ENCODE measurements at regions not wholly inside any gene's neighbourhood (a gene's known extent, or its start where the extent isn't known, plus 50 kb on each side); places are given as distances from the start of the nearest gene placed in this dataset.

DNA sequence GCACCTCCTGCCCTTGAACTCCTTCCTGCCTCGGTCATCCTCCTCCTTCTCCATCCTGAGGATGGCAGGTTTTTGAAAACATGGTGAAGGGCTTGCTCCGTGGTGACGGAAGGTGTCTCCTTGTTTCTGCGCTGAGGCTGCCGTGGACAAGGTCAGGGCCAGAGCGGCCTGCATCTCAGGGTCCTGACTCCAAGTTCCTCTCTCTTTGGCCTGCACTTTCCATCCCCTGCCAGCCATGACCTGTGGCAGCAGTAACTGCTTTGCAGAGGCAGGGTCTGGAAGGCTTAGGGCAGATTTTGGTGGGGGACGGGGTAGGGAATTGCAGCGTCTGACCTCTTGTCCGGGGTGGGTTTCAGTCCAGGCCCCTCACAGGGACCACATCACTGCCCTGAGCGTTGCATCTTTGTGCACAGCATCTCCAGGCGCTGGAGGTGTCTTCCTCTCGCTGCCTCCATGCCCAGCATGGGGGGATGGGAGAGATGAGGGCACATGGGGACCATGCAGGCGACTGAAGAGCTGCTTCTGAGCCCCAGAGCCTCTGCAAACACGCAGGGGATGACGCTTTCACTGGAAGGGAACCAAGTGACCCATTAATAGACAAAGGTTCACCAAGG is 216.8 kb downstream of the TEX29 start:
- DNase-seq (ENCODE audit: low read depth) (no peak), FAIRE-seq (no peak)
- Mint-ChIP-seq H3K36me3 (ENCODE audit: low read depth, unreplicated experiment) (no peaks in the 10 kb centered on the region), H3K27me3 (ENCODE audit: low read depth, unreplicated experiment) (peaks cover 93% of the 10 kb centered on the region), H3K4me3 (ENCODE audit: unreplicated experiment) (no peak overlapping the region), H3K4me1 (ENCODE audit: low read depth, unreplicated experiment) (no peaks in the 10 kb centered on the region), H3K9me3 (ENCODE audit: unreplicated experiment) (peaks cover 3% of the 10 kb centered on the region), H3K27ac (ENCODE audit: unreplicated experiment) (no peak overlapping the region)
- H3K9me3 ChIP-seq (ENCODE audit: insufficient read depth, low read depth, low read length) = no peaks in the 10 kb centered on the region
- H3K27ac ChIP-seq (ENCODE audit: low read depth, low read length) = no peak overlapping the region
- no peak overlapping the region for H3K9ac ChIP-seq (ENCODE audit: low read length)
- H3K79me2 ChIP-seq (ENCODE audit: insufficient read depth, low read length) = no peaks in the 10 kb centered on the region
- H3K36me3 ChIP-seq (ENCODE audit: insufficient read depth, low read length) = no peaks in the 10 kb centered on the region
- no peak overlapping the region for H3K4me2 ChIP-seq (ENCODE audit: low read length)
- no peaks in the 10 kb centered on the region for H3K4me1 ChIP-seq (ENCODE audit: insufficient read depth, low read length)
- H3K4me3 ChIP-seq (ENCODE audit: insufficient read depth, low read depth, low read length) = no peak overlapping the region
- H4K20me1 ChIP-seq (ENCODE audit: insufficient read depth, low read length) = no peaks in the 10 kb centered on the region
- peaks cover 15% of the 10 kb centered on the region for H3K27me3 ChIP-seq (ENCODE audit: insufficient read depth, low read length)
- H2AFZ ChIP-seq (ENCODE audit: low read depth, low read length) = no peak overlapping the region
- TF ChIP-seq CTCF (IDR thresholded peaks at IDR 0.05; ENCODE audit: insufficient read depth, low read depth, low read length) (no peak), EZH2 (IDR thresholded peaks at IDR 0.05; ENCODE audit: insufficient read depth, low read length) (no peak)

- Mint-ChIP-seq H3K4me1 (ENCODE audit: low read depth, unreplicated experiment) (no peaks in the 10 kb centered on the region), H3K27ac (ENCODE audit: unreplicated experiment) (no peak overlapping the region), H3K4me3 (ENCODE audit: unreplicated experiment) (no peak overlapping the region), H3K36me3 (ENCODE audit: low read depth, unreplicated experiment) (no peaks in the 10 kb centered on the region), H3K9me3 (ENCODE audit: unreplicated experiment) (peaks cover 3% of the 10 kb centered on the region), H3K27me3 (ENCODE audit: low read depth, unreplicated experiment) (peaks cover 92% of the 10 kb centered on the region)
- Histone ChIP-seq H2AFZ (ENCODE audit: low read depth, low read length) (no peak overlapping the region), H3K27ac (ENCODE audit: low read depth, low read length) (no peak overlapping the region), H3K27me3 (ENCODE audit: insufficient read depth, low read length) (peaks cover 12% of the 10 kb centered on the region), H3K4me3 (ENCODE audit: insufficient read depth, low read depth, low read length) (no peak overlapping the region), H3K9ac (ENCODE audit: low read length) (no peak overlapping the region), H3K79me2 (ENCODE audit: insufficient read depth, low read length) (no peaks in the 10 kb centered on the region), H4K20me1 (ENCODE audit: insufficient read depth, low read length) (no peaks in the 10 kb centered on the region), H3K9me3 (ENCODE audit: insufficient read depth, low read depth, low read length) (peaks cover 3% of the 10 kb centered on the region), H3K4me2 (ENCODE audit: low read length) (no peak overlapping the region), H3K4me1 (ENCODE audit: insufficient read depth, low read length) (no peaks in the 10 kb centered on the region), H3K36me3 (ENCODE audit: insufficient read depth, low read length) (no peaks in the 10 kb centered on the region)
- FAIRE-seq (no peak), DNase-seq (ENCODE audit: low read depth) (no peak)
- TF ChIP-seq EZH2 (IDR thresholded peaks at IDR 0.05; ENCODE audit: insufficient read depth, low read length) = no peak
- no peak for TF ChIP-seq CTCF (IDR thresholded peaks at IDR 0.05; ENCODE audit: insufficient read depth, low read depth, low read length)
Measured at GRCh38 chr13:111537843-111538499, 217.5 kb downstream of the TEX29 start.

DNA sequence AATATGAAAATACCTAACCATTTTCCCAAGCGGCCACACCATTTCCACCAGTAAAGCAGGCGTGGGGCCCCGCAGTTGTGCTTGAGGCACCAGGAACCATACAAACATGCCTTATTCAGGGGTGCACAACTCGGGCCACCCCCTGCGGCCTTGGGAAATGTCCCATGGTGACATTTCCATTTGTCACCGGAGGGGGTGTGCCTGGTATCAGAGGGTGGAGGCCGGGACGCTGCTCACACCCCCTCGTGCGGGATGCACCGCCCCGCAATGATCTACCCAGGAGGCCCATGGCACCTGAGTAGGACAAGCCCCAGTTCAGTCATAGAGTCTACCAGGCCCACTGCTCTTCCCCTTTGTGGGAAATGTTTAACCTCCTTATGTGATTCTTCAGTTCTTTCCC is 218.8 kb downstream of the TEX29 start:
- H4K20me1 ChIP-seq (ENCODE audit: insufficient read depth, low read length) = no peaks in the 10 kb centered on the region
- H3K4me2 ChIP-seq (ENCODE audit: low read length) = no peak overlapping the region
- peaks cover 8% of the 10 kb centered on the region for H3K27me3 ChIP-seq (ENCODE audit: insufficient read depth, low read length)
- no peaks in the 10 kb centered on the region for H3K79me2 ChIP-seq (ENCODE audit: insufficient read depth, low read length)
- DNase-seq (ENCODE audit: low read depth) (no peak), FAIRE-seq (no peak)
- H3K27ac ChIP-seq (ENCODE audit: low read depth, low read length) = no peak overlapping the region
- Mint-ChIP-seq H3K9me3 (ENCODE audit: unreplicated experiment) (peaks cover 3% of the 10 kb centered on the region), H3K27me3 (ENCODE audit: low read depth, unreplicated experiment) (peaks cover 85% of the 10 kb centered on the region), H3K4me1 (ENCODE audit: low read depth, unreplicated experiment) (no peaks in the 10 kb centered on the region), H3K27ac (ENCODE audit: unreplicated experiment) (no peak overlapping the region), H3K4me3 (ENCODE audit: unreplicated experiment) (no peak overlapping the region), H3K36me3 (ENCODE audit: low read depth, unreplicated experiment) (no peaks in the 10 kb centered on the region)
- H3K36me3 ChIP-seq (ENCODE audit: insufficient read depth, low read length) = no peaks in the 10 kb centered on the region
- H3K9ac ChIP-seq (ENCODE audit: low read length) = no peak overlapping the region
- no peaks in the 10 kb centered on the region for H3K4me1 ChIP-seq (ENCODE audit: insufficient read depth, low read length)
- peaks cover 4% of the 10 kb centered on the region for H3K9me3 ChIP-seq (ENCODE audit: insufficient read depth, low read depth, low read length)
- no peak overlapping the region for H2AFZ ChIP-seq (ENCODE audit: low read depth, low read length)
- H3K4me3 ChIP-seq (ENCODE audit: insufficient read depth, low read depth, low read length) = no peak overlapping the region
- TF ChIP-seq EZH2 (IDR thresholded peaks at IDR 0.05; ENCODE audit: insufficient read depth, low read length) (no peak), CTCF (IDR thresholded peaks at IDR 0.05; ENCODE audit: insufficient read depth, low read depth, low read length) (no peak)
